GM06990 (cell line): ENCODE measurements at regions not wholly inside any gene's neighbourhood (a gene's known extent, or its start where the extent isn't known, plus 50 kb on each side); places are given as distances from the start of the nearest gene placed in this dataset.

Experiments
- DNase-seq: peaks from one replicate; pipeline ENCODE4 v3.0.0-alpha.2; 2011; ENCODE audit not compliant: insufficient read length; ENCODE audit errors: extremely low read depth
- H3K27me3 ChIP-seq: replicated peaks from 2 replicates; pipeline ENCODE4 v1.6.0; 2011; ENCODE audit warnings: low read length; ENCODE audit not compliant: control insufficient read depth, insufficient read depth
- H3K36me3 ChIP-seq: 2 replicates; pipeline ENCODE4 v1.5.1; 2011; ENCODE audit warnings: low read length; ENCODE audit not compliant: control insufficient read depth, insufficient read depth
- H3K4me3 ChIP-seq: replicated peaks from 2 replicates; pipeline ENCODE4 v1.5.1; 2011; ENCODE audit warnings: low read depth, mild to moderate bottlenecking, control low read depth, low read length
- TF ChIP-seq, protein P1 (sequence below): IDR thresholded peaks from 2 replicates; pipeline ENCODE4 v1.5.1; 2011; ENCODE audit warnings: low read length, control low read depth, mild to moderate bottlenecking, inconsistent platforms; ENCODE audit not compliant: insufficient read depth, poor library complexity, severe bottlenecking

DNA sequence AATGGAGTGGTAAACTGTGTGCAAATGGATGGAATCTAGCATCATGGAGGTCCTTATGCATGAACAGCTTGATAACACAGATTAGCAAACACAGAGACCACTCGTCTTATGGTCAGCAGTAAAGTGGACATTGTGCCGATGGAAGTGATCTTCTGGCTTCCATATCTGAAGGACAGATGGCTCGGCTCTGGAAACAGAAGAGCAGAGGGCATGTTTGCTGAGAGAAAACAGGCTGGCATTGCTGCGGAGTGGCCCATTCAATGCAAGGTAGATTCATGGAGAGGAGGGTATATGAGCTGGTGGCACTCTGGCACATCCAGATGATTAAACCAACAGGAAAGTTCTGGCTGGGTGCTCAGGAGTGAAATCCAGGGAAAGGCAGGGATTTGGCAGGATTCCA lies 513.2 kb downstream of the DIRAS2 start:
- no peaks in the 10 kb centered on the region; the same call in 1 of the 2 replicates for H3K27me3 ChIP-seq
- no peak overlapping the region for H3K4me3 ChIP-seq
- TF ChIP-seq, protein P1, sequence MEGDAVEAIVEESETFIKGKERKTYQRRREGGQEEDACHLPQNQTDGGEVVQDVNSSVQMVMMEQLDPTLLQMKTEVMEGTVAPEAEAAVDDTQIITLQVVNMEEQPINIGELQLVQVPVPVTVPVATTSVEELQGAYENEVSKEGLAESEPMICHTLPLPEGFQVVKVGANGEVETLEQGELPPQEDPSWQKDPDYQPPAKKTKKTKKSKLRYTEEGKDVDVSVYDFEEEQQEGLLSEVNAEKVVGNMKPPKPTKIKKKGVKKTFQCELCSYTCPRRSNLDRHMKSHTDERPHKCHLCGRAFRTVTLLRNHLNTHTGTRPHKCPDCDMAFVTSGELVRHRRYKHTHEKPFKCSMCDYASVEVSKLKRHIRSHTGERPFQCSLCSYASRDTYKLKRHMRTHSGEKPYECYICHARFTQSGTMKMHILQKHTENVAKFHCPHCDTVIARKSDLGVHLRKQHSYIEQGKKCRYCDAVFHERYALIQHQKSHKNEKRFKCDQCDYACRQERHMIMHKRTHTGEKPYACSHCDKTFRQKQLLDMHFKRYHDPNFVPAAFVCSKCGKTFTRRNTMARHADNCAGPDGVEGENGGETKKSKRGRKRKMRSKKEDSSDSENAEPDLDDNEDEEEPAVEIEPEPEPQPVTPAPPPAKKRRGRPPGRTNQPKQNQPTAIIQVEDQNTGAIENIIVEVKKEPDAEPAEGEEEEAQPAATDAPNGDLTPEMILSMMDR: no peak
- no peaks in the 10 kb centered on the region for H3K36me3 ChIP-seq
- no peak for DNase-seq

DNA sequence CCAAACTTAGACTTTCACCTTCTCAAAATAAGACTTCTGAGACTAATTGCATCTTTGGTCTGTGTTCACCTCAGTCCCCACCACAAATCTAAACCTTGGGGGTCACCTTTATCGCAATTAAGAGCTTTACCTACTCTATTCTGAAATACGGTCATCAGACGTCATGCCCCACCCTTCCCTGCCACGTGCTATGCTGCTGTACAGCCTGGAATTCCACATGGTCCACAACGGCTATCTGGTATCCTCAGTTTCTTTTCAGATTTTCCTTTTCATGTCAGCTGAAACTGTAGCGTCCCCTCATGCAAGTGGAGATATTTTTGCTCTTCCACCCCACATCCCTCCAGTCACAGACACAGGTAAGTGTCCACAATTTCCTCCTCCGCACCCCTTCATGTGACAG lies 511.1 kb downstream of the DIRAS2 start:
- H3K36me3 ChIP-seq: no peaks in the 10 kb centered on the region
- H3K4me3 ChIP-seq: no peak overlapping the region
- DNase-seq: no peak
- H3K27me3 ChIP-seq: no peaks in the 10 kb centered on the region; the same call in 1 of the 2 replicates
- TF ChIP-seq, protein P1: no peak

DNA sequence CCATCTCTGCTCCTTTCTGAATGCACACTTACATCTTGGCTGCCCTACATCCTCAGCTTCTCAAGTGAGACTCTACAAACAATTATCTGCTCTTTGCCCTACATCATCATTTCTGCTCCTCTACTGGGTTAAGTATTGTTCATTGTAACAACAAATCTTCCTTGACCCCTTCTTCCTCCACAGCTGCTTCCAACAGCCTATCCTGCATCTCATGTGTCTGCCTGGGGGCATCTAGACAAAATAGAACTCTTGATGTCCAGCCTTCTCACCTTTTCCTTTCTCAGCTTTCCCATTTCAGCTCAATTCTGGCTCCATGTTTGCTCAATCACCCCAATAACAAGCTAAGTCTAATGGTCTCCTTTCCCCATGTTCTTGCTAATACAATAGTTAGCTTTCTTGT lies 509.8 kb downstream of the DIRAS2 start:
- TF ChIP-seq, protein P1: no peak
- H3K36me3 ChIP-seq: no peaks in the 10 kb centered on the region

DNA sequence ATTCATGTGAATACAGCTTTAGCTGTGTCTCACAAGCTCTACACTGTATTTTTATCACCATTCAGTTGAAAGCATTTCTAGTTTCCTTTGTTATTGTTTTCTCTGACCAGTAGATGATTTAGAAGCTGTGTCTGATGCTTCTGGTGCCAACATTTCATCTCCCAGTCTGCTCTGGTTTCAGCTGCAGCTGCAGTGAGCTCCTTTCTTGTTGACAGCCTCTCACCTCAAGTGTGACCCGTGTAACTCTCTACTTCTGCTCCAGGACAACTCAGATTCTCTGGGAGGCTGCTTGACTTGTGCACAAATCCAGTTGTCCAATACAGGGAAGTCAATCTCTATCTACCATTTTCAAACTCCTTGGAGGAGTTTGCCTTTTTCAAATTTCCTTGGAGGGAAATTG lies 504.8 kb downstream of the DIRAS2 start:
- DNase-seq: no peak
- TF ChIP-seq, protein P1: no peak
- H3K4me3 ChIP-seq: no peak overlapping the region
- no peaks in the 10 kb centered on the region for H3K36me3 ChIP-seq
- no peaks in the 10 kb centered on the region for H3K27me3 ChIP-seq

More for the DNA sequence above, 509.8 kb downstream of the DIRAS2 start:
- H3K27me3 ChIP-seq: no peaks in the 10 kb centered on the region; the same call in 1 of the 2 replicates
- no peak for DNase-seq
- H3K4me3 ChIP-seq: no peak overlapping the region

DNA sequence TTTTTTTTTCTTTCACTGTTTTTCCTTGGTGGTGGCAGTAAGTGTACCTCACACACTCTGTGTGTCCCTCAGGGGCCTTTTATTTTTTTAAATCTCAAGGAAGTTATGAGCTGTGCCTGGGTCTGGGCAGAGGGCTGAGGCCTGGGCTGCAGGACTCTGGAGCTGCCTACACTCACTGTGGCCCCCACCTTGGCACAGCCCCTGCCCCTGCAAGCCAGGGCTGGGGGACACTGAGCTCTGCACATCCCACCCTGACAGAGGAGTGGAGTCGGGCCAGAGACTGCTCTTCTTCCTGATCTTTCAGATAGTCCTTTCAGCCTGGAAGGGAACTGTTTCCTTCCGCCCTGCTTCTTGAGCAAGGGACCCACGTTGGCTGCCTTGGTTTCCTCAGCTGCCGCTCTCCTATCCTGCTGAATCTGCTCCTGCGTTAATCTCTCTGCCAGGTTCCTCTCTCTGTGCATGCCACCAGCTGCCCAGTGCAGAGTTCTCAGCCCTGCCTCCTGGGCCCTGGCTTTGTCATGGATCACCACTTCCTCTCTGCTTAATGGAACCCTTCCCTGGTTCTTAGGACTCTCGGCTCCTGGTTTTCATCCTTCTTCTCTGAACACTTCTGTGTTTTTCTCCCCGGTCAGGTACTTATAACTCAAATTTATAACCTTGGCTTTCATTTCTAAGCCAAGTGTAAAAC lies 502.3 kb downstream of the DIRAS2 start:
- no peak overlapping the region for H3K4me3 ChIP-seq
- TF ChIP-seq, protein P1: no peak
- no peak for DNase-seq
- no peaks in the 10 kb centered on the region for H3K36me3 ChIP-seq
- no peaks in the 10 kb centered on the region for H3K27me3 ChIP-seq
